GM12878 (cell line): ENCODE measurements at regions not wholly inside any gene's neighbourhood (a gene's known extent, or its start where the extent isn't known, plus 50 kb on each side); places are given as distances from the start of the nearest gene placed in this dataset.

Experiments used
- ATAC-seq: fragments of 200-7000 bp; cut with Tn5 transposase; 3 replicates; pipeline ENCODE4 v1.9.1; 2020; ENCODE audit warnings: mild to moderate bottlenecking, moderate library complexity
- BruUV-seq: library from RNA; stranded (reverse); fragments of 400-500 nt; replicated peaks from 2 replicates; lab custom pipeline; 2021; lab: Mats Ljungman, UMichigan
- CTCF ChIA-PET: fragments of 300-600 bp; sonication (Branson Sonifier 250); formaldehyde crosslinking; extraction: SDS; loops from one replicate; lab custom pipeline; 2021; ENCODE audit warnings: inconsistent platforms; lab: Yijun Ruan, JAX
- POLR2A ChIA-PET: fragments of 350-600 bp; formaldehyde crosslinking; extraction: SDS; loops from one replicate; lab custom pipeline; 2021; ENCODE audit warnings: inconsistent platforms; lab: Charles Lee
- RAD21 ChIA-PET: fragments of 300-600 bp; sonication (Branson Sonifier 250); formaldehyde crosslinking; loops from one replicate; lab custom pipeline; 2023; ENCODE audit warnings: antibody characterized with exemption; ENCODE audit not compliant: unreplicated experiment; lab: Charles Lee
- SMC1A ChIA-PET: fragments of 300-600 bp; sonication (Branson Sonifier 250); formaldehyde crosslinking; loops from one replicate; lab custom pipeline; 2023; ENCODE audit not compliant: unreplicated experiment, uncharacterized antibody; lab: Charles Lee
- DNase-seq: peaks from one replicate; pipeline ENCODE4 v3.0.0-alpha.2; 2011; ENCODE audit warnings: low read depth, low spot score
- FAIRE-seq: peaks from 3 replicates; lab custom pipeline; 2011; peaks lifted over from hg19 to GRCh38; lab: Jason Lieb, UNC
- H2AFZ ChIP-seq: 2 replicates; pipeline ENCODE4 v1.6.0; 2011; ENCODE audit warnings: low read depth, low read length, control low read depth; ENCODE audit not compliant: control insufficient read depth
- H3K27ac ChIP-seq: 2 replicates; pipeline ENCODE4 v1.5.1; 2011; ENCODE audit warnings: control low read depth; ENCODE audit not compliant: control insufficient read depth, insufficient read depth
- H3K27me3 ChIP-seq, 2 experiments: replicated peaks in 1 of 2; 2 replicates each; pipeline versions ENCODE4 v1.6.0 to v1.6.1; 2011; ENCODE audit warnings: low read length in 1 of 2; ENCODE audit not compliant: control insufficient read depth in 2 of 2, insufficient read depth in 2 of 2
- H3K36me3 ChIP-seq, 2 experiments: 2 replicates each; pipeline ENCODE4 v1.5.1; 2011; ENCODE audit warnings: low read length in 1 of 2; ENCODE audit not compliant: control insufficient read depth in 2 of 2, insufficient read depth in 2 of 2
- H3K4me1 ChIP-seq: 2 replicates; pipeline ENCODE4 v1.6.1; 2011; ENCODE audit warnings: mild to moderate bottlenecking, low read length, moderate library complexity, mixed read lengths; ENCODE audit not compliant: control insufficient read depth, insufficient read depth
- H3K4me2 ChIP-seq: 2 replicates; pipeline ENCODE4 v1.6.0; 2011; ENCODE audit warnings: control low read depth; ENCODE audit not compliant: control insufficient read depth, insufficient read depth
- H3K4me3 ChIP-seq: fragments of 200-600 bp; sonication (generic); 2 replicates; pipeline ENCODE4 v1.5.1; 2016
- H3K79me2 ChIP-seq: 2 replicates; pipeline ENCODE4 v1.6.0; 2011; ENCODE audit warnings: low read length; ENCODE audit not compliant: control insufficient read depth, insufficient read depth
- H3K9ac ChIP-seq: 2 replicates; pipeline ENCODE4 v1.8.0; 2011; ENCODE audit warnings: low read length, control low read depth, mixed read lengths; ENCODE audit not compliant: control insufficient read depth, insufficient read depth
- H3K9me3 ChIP-seq: replicated peaks from 3 replicates; pipeline ENCODE4 v1.5.1; 2011; ENCODE audit warnings: mild to moderate bottlenecking, low read length; ENCODE audit not compliant: control insufficient read depth, insufficient read depth
- H4K20me1 ChIP-seq: 2 replicates; pipeline ENCODE4 v1.6.0; 2011; ENCODE audit not compliant: control insufficient read depth, insufficient read depth
- BRCA1 ChIP-seq: IDR thresholded peaks from 2 replicates; pipeline ENCODE4 v1.6.1; 2011; ENCODE audit warnings: low read depth, low read length, improper control_type of control experiment
- CHD2 ChIP-seq: IDR thresholded peaks from 2 replicates; pipeline ENCODE4 v1.6.1; 2011; ENCODE audit warnings: low read depth, low read length, improper control_type of control experiment, borderline replicate concordance
- DPF2 ChIP-seq: fragments of 450-650 bp; IDR thresholded peaks from 2 replicates; pipeline ENCODE4 v1.6.1; 2017; ENCODE audit warnings: mild to moderate bottlenecking
- EGR1 ChIP-seq, 2 experiments: IDR thresholded peaks; 1 replicate in 1 of 2; 2 replicates in 1 of 2; pipeline ENCODE4 v1.6.1; 2011 to 2012; ENCODE audit warnings: low read depth in 2 of 2, low read length in 2 of 2, borderline replicate concordance in 1 of 2, mild to moderate bottlenecking in 1 of 2, moderate library complexity in 1 of 2
- HDGF ChIP-seq: fragments of 450-650 bp; IDR thresholded peaks from 2 replicates; pipeline ENCODE4 v1.6.1; 2016; ENCODE audit warnings: antibody characterized with exemption
- KDM1A ChIP-seq: fragments of 200-600 bp; sonication (generic); IDR thresholded peaks from 2 replicates; pipeline ENCODE4 v1.6.1; 2016; ENCODE audit warnings: borderline replicate concordance
- MXI1 ChIP-seq: fragments of 150-350 bp; IDR thresholded peaks from 2 replicates; pipeline ENCODE4 v1.6.1; 2011; ENCODE audit warnings: low read depth, mild to moderate bottlenecking, inconsistent platforms, low read length, improper control_type of control experiment
- NFYA ChIP-seq: IDR thresholded peaks from 2 replicates; pipeline ENCODE4 v1.6.1; 2011; ENCODE audit warnings: low read depth, mild to moderate bottlenecking, low read length, improper control_type of control experiment, borderline replicate concordance
- PBX3 ChIP-seq: IDR thresholded peaks from 2 replicates; pipeline ENCODE4 v1.6.1; 2011; ENCODE audit warnings: mild to moderate bottlenecking, low read depth, low read length, moderate library complexity; ENCODE audit not compliant: insufficient replicate concordance
- PML ChIP-seq: IDR thresholded peaks from 2 replicates; pipeline ENCODE4 v1.6.1; 2012; ENCODE audit warnings: low read length, inconsistent platforms
- SRF ChIP-seq, 2 experiments: IDR thresholded peaks; 2 replicates each; pipeline ENCODE4 v1.6.1; 2011; ENCODE audit warnings: low read depth in 2 of 2, low read length in 2 of 2, mild to moderate bottlenecking in 1 of 2, moderate library complexity in 1 of 2
- TBL1XR1 ChIP-seq: IDR thresholded peaks from 2 replicates; pipeline ENCODE4 v1.6.1; 2012; ENCODE audit warnings: low read depth, low read length, improper control_type of control experiment
- ZNF622 ChIP-seq: fragments of 450-650 bp; IDR thresholded peaks from 2 replicates; pipeline ENCODE4 v1.6.1; 2017; ENCODE audit warnings: mild to moderate bottlenecking, inconsistent platforms
- WGBS: methylation state at CpG from one replicate; pipeline ENCODE4 v1.1.6; 2016; ENCODE audit warnings: low lambda C conversion rate; ENCODE audit not compliant: insufficient replicate concordance, insufficient coverage; ENCODE audit errors: missing lambda C conversion rate; 5-methylcytosine and 5-hydroxymethylcytosine counted together
- in situ Hi-C: fragments of 300-500 bp; cut with MboI; formaldehyde crosslinking; loops from 9 replicates; pipeline ENCODE4 v1.14.3; 2018; ENCODE audit warnings: mixed read lengths
- intact Hi-C: fragments of 100-400 bp; cut with micrococcal nuclease; formaldehyde crosslinking; loops from one replicate; pipeline ENCODE4 v1.14.2; 2022; ENCODE audit not compliant: unreplicated experiment

DNA sequence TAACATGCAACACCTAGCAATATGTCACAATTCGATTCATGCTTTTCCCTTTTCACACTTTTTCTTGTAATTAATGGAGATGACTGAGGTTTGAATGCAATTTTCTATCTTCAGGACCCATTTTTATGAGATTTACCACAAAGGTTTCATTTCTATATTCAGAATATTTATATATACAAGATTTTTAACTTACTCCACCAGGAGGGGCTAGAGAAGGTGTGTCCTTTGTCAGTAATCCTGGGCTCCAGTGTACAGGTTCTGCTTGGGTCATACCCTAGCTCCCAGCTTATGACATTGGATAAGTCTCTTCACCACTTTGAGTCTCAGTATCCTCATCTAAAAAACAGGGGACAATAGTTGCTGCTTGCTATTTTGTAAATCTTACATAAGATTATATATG, 95.7 kb upstream of the SLC24A5 start:
- Histone ChIP-seq H3K27me3 (no peaks in the 10 kb centered on the region), H4K20me1 (no peaks in the 10 kb centered on the region), H3K4me3 (no peak overlapping the region), H2AFZ (no peak overlapping the region), H3K4me2 (no peak overlapping the region), H3K36me3 (no peaks in the 10 kb centered on the region), H3K4me1 (no peaks in the 10 kb centered on the region; the same call in 1 of the 2 replicates), H3K27ac (no peak overlapping the region), H3K9me3 (peaks cover 2% of the 10 kb centered on the region; the same call in 2 of the 3 replicates), H3K9ac (no peak overlapping the region), H3K79me2 (no peaks in the 10 kb centered on the region)
- ChIA-PET RAD21 (no interaction called here), POLR2A (no interaction called here), SMC1A (no interaction called here), CTCF (interaction anchor here (0.7 to 1.7 kb wide), 2 partner anchors 11 to 36 kb away, joined by 3 to 4 read pairs; no protein-coding TSS in a partner anchor)
- in situ Hi-C loops: no loop called here
- no TSS peak for BruUV-seq
- intact Hi-C loops: no loop called here
- DNase-seq (no peak), ATAC-seq (no peak), FAIRE-seq (no peak)
- TF ChIP-seq ZNF622 (no peak), MXI1 (no peak), HDGF (no peak), CHD2 (no peak), NFYA (no peak), DPF2 (no peak), BRCA1 (no peak), PML (no peak), TBL1XR1 (no peak), SRF (IDR thresholded peaks at IDR 0.05; ENCODE audit: low read depth in 2 of 2, low read length in 2 of 2) (no peak), KDM1A (no peak), EGR1 (IDR thresholded peaks at IDR 0.05; ENCODE audit: borderline replicate concordance in 1 of 2, low read depth in 2 of 2, low read length in 2 of 2) (no peak), PBX3 (no peak)
- 5% methylated on average over 1 of the region's 1 CpG for WGBS
